ENCODE measurements at regions not wholly inside any gene's neighbourhood (a gene's known extent, or its start where the extent isn't known, plus 50 kb on each side); places are given as distances from the start of the nearest gene placed in this dataset.

GRCh38 chr20:54345821-54346220, 129.6 kb upstream of the DOK5 start:
- peak; percentile 53 for ATAC-seq

GRCh38 chr20:54346276-54346675, 129.1 kb upstream of the DOK5 start:
- no peak for ATAC-seq
- TF ChIP-seq BACH2 (CRISPR knock-in tag; IDR thresholded peaks at IDR 0.05; ENCODE audit: borderline replicate concordance) (no peak), TCF4 (CRISPR knock-in tag; IDR thresholded peaks at IDR 0.05; ENCODE audit: borderline replicate concordance) (no peak), RARB (CRISPR knock-in tag; IDR thresholded peaks at IDR 0.05) (no peak), ZNF70 (CRISPR knock-in tag; IDR thresholded peaks at IDR 0.05) (no peak), CSRNP3 (CRISPR knock-in tag; IDR thresholded peaks at IDR 0.05) (no peak), PATZ1 (CRISPR knock-in tag; IDR thresholded peaks at IDR 0.05; ENCODE audit: borderline replicate concordance) (no peak), ESRRG (CRISPR knock-in tag; IDR thresholded peaks at IDR 0.05) (no peak), PPARA (CRISPR knock-in tag; IDR thresholded peaks at IDR 0.05; ENCODE audit: borderline replicate concordance) (no peak), ZFP30 (CRISPR knock-in tag; IDR thresholded peaks at IDR 0.05) (no peak), ISL1 (CRISPR knock-in tag; IDR thresholded peaks at IDR 0.05) (no peak), ARNTL (CRISPR knock-in tag; IDR thresholded peaks at IDR 0.05; ENCODE audit: borderline replicate concordance, low read depth) (no peak), SNAI2 (CRISPR knock-in tag; IDR thresholded peaks at IDR 0.05) (no peak), ZNF565 (CRISPR knock-in tag; conservative IDR thresholded peaks at IDR 0.05; ENCODE audit: low read depth) (no peak), OSR1 (CRISPR knock-in tag; IDR thresholded peaks at IDR 0.05) (no peak), ZNF8 (CRISPR knock-in tag; IDR thresholded peaks at IDR 0.05) (no peak)

More at GRCh38 chr20:54345821-54346220, 129.6 kb upstream of the DOK5 start:
- TF ChIP-seq ESRRG (CRISPR knock-in tag; IDR thresholded peaks at IDR 0.05) (no peak), POU6F1 (CRISPR knock-in tag; IDR thresholded peaks at IDR 0.05; ENCODE audit: borderline replicate concordance, low read depth) (no peak), PATZ1 (CRISPR knock-in tag; IDR thresholded peaks at IDR 0.05; ENCODE audit: borderline replicate concordance) (no peak), CSRNP3 (CRISPR knock-in tag; IDR thresholded peaks at IDR 0.05) (no peak), SNAI2 (CRISPR knock-in tag; IDR thresholded peaks at IDR 0.05) (no peak), ISL1 (CRISPR knock-in tag; IDR thresholded peaks at IDR 0.05) (no peak), TOX (CRISPR knock-in tag; IDR thresholded peaks at IDR 0.05; ENCODE audit: borderline replicate concordance) (no peak), ARNTL (CRISPR knock-in tag; IDR thresholded peaks at IDR 0.05; ENCODE audit: borderline replicate concordance, low read depth) (no peak), ZFP3 (CRISPR knock-in tag; IDR thresholded peaks at IDR 0.05) (no peak), CSDC2 (CRISPR knock-in tag; IDR thresholded peaks at IDR 0.05) (no peak), ZFP30 (CRISPR knock-in tag; IDR thresholded peaks at IDR 0.05) (no peak), RARB (CRISPR knock-in tag; IDR thresholded peaks at IDR 0.05) (no peak), PPARA (CRISPR knock-in tag; IDR thresholded peaks at IDR 0.05; ENCODE audit: borderline replicate concordance) (no peak), ZNF565 (CRISPR knock-in tag; conservative IDR thresholded peaks at IDR 0.05; ENCODE audit: low read depth) (no peak), TSHZ2 (CRISPR knock-in tag; IDR thresholded peaks at IDR 0.05) (no peak)
